K562 (cell line): ENCODE measurements at regions not wholly inside any gene's neighbourhood (a gene's known extent, or its start where the extent isn't known, plus 50 kb on each side); places are given as distances from the start of the nearest gene placed in this dataset.

Source experiments
- CCNT2 ChIP-seq: IDR thresholded peaks from 2 replicates; pipeline ENCODE4 v1.6.1; 2011; ENCODE audit warnings: borderline replicate concordance, low read depth, mild to moderate bottlenecking, moderate library complexity, mixed read lengths, low read length; ENCODE audit not compliant: insufficient read length; ENCODE audit errors: extremely low read depth
- DMBX1 ChIP-seq: fragments of 250-450 bp; sonication (Bioruptor Pico); IDR thresholded peaks from 2 replicates; pipeline ENCODE4 v1.8.0; 2022; ENCODE audit warnings: inconsistent platforms, mild to moderate bottlenecking, moderate library complexity, borderline replicate concordance
- FOXJ2 ChIP-seq: fragments of 200-800 bp; sonication (Bioruptor generic); IDR thresholded peaks from 2 replicates; pipeline ENCODE4 v1.6.1; 2016; ENCODE audit warnings: missing genetic modification characterization, missing compliant biosample characterization
- KAT2B ChIP-seq: IDR thresholded peaks from one replicate; pipeline ENCODE4 v1.6.1; 2012; ENCODE audit warnings: low read depth, mild to moderate bottlenecking, control low read depth, inconsistent platforms, low read length, moderate library complexity
- KAT7 ChIP-seq: sonication (generic); formaldehyde crosslinking; IDR thresholded peaks from 2 replicates; pipeline ENCODE4 v1.8.0; 2022; ENCODE audit warnings: missing genetic modification reagents, mild to moderate bottlenecking, borderline replicate concordance
- MTA1 ChIP-seq: fragments of 450-650 bp; IDR thresholded peaks from 2 replicates; pipeline ENCODE4 v1.6.1; 2017; ENCODE audit warnings: borderline replicate concordance
- NCOR1 ChIP-seq: fragments of 450-650 bp; IDR thresholded peaks from 2 replicates; pipeline ENCODE4 v1.6.1; 2016; ENCODE audit warnings: mild to moderate bottlenecking, moderate library complexity
- PML ChIP-seq: IDR thresholded peaks from 2 replicates; pipeline ENCODE4 v1.6.1; 2012; ENCODE audit warnings: low read length, inconsistent platforms
- PRMT5 ChIP-seq: sonication (generic); formaldehyde crosslinking; IDR thresholded peaks from 2 replicates; pipeline ENCODE4 v1.5.0; 2020; ENCODE audit warnings: missing genetic modification reagents
- SPI1 ChIP-seq: IDR thresholded peaks from 2 replicates; pipeline ENCODE4 v1.6.1; 2011; ENCODE audit warnings: low read depth, low read length, control low read depth, borderline replicate concordance
- ZNF274 ChIP-seq: IDR thresholded peaks from 2 replicates; pipeline ENCODE4 v1.6.1; 2011; ENCODE audit warnings: low read depth, mild to moderate bottlenecking, low read length, moderate library complexity, borderline replicate concordance
- ZNF551 ChIP-seq: fragments of 250-450 bp; sonication (Bioruptor Pico); IDR thresholded peaks from 2 replicates; pipeline ENCODE4 v1.5.0; 2021; ENCODE audit warnings: mild to moderate bottlenecking, moderate library complexity
- ZNF695 ChIP-seq: fragments of 450-650 bp; formaldehyde crosslinking; IDR thresholded peaks from 2 replicates; pipeline ENCODE4 v1.4.0; 2020; ENCODE audit warnings: mild to moderate bottlenecking, moderate library complexity
- ZNF79 ChIP-seq: fragments of 250-450 bp; sonication (Bioruptor Pico); IDR thresholded peaks from 2 replicates; pipeline ENCODE4 v1.4.0; 2020; ENCODE audit warnings: low read depth, mild to moderate bottlenecking, moderate library complexity
- TF ChIP-seq, protein P1 (sequence below): sonication (generic); formaldehyde crosslinking; IDR thresholded peaks from 2 replicates; pipeline ENCODE4 v1.8.0; 2022; ENCODE audit warnings: mild to moderate bottlenecking, missing genetic modification reagents
- TF ChIP-seq, protein P2 (sequence below): fragments of 450-650 bp; IDR thresholded peaks from 2 replicates; pipeline ENCODE4 v1.6.1; 2016; ENCODE audit warnings: mild to moderate bottlenecking
- TF ChIP-seq, protein P3 (sequence below): IDR thresholded peaks from 2 replicates; pipeline ENCODE4 v1.6.1; 2014; ENCODE audit warnings: antibody characterized with exemption
- TF ChIP-seq, protein P4 (sequence below): fragments of 250-450 bp; sonication (Bioruptor Pico); IDR thresholded peaks from 2 replicates; pipeline ENCODE4 v1.8.0; 2022; ENCODE audit warnings: moderate library complexity, mild to moderate bottlenecking, inconsistent platforms

DNA sequence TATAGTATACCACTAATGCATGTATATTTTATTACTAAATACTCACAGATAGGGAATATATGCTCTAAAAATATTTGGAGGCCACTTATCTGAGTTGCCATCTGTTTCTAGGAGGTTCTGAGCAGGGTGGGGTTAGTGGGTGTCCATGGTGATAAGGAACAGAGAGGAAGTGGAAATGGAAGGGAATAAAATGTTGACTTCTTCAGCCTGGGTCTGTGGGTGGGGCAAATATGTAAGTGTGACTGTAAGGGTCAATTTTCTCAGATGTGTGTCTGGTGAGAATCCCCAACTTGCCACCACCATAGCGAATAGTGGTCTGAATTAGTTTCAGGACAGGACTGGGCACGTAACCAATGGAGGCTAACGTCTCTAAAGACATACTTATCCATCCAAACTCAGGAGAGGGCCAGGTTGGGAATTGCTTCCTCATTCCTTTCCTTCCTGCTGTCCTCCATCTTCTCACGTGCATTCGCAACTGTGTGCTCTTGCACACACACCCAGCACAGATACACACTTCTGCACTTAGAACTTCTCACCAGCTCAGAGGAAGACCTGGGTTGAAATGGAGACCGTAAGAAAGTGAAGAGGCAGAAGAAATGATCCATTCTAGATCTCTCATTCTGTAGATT, 54.2 kb upstream of the GZMB start (continued):
- TF ChIP-seq, protein P1, sequence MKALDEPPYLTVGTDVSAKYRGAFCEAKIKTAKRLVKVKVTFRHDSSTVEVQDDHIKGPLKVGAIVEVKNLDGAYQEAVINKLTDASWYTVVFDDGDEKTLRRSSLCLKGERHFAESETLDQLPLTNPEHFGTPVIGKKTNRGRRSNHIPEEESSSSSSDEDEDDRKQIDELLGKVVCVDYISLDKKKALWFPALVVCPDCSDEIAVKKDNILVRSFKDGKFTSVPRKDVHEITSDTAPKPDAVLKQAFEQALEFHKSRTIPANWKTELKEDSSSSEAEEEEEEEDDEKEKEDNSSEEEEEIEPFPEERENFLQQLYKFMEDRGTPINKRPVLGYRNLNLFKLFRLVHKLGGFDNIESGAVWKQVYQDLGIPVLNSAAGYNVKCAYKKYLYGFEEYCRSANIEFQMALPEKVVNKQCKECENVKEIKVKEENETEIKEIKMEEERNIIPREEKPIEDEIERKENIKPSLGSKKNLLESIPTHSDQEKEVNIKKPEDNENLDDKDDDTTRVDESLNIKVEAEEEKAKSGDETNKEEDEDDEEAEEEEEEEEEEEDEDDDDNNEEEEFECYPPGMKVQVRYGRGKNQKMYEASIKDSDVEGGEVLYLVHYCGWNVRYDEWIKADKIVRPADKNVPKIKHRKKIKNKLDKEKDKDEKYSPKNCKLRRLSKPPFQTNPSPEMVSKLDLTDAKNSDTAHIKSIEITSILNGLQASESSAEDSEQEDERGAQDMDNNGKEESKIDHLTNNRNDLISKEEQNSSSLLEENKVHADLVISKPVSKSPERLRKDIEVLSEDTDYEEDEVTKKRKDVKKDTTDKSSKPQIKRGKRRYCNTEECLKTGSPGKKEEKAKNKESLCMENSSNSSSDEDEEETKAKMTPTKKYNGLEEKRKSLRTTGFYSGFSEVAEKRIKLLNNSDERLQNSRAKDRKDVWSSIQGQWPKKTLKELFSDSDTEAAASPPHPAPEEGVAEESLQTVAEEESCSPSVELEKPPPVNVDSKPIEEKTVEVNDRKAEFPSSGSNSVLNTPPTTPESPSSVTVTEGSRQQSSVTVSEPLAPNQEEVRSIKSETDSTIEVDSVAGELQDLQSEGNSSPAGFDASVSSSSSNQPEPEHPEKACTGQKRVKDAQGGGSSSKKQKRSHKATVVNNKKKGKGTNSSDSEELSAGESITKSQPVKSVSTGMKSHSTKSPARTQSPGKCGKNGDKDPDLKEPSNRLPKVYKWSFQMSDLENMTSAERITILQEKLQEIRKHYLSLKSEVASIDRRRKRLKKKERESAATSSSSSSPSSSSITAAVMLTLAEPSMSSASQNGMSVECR, result no peak
- TF ChIP-seq KAT7 (CRISPR knock-in tag), result no peak
- 0 out of 2 replicates have a peak, but pooled peaks have one; percentile 32 for TF ChIP-seq DMBX1
- TF ChIP-seq PRMT5 (CRISPR knock-in tag), result no peak
- peak; percentile 77 for TF ChIP-seq PML
- TF ChIP-seq CCNT2, result peak; percentile 80
- peak; percentile 98 for TF ChIP-seq SPI1
- TF ChIP-seq NCOR1, result peak; percentile 88
- no peak for TF ChIP-seq MTA1
- TF ChIP-seq ZNF79, result no peak
- no peak for TF ChIP-seq ZNF274
- no peak for TF ChIP-seq ZNF551
- no peak for TF ChIP-seq KAT2B
- TF ChIP-seq FOXJ2 (tag), result 0 out of 2 replicates have a peak, but pooled peaks have one; percentile 21
- TF ChIP-seq, protein P2, sequence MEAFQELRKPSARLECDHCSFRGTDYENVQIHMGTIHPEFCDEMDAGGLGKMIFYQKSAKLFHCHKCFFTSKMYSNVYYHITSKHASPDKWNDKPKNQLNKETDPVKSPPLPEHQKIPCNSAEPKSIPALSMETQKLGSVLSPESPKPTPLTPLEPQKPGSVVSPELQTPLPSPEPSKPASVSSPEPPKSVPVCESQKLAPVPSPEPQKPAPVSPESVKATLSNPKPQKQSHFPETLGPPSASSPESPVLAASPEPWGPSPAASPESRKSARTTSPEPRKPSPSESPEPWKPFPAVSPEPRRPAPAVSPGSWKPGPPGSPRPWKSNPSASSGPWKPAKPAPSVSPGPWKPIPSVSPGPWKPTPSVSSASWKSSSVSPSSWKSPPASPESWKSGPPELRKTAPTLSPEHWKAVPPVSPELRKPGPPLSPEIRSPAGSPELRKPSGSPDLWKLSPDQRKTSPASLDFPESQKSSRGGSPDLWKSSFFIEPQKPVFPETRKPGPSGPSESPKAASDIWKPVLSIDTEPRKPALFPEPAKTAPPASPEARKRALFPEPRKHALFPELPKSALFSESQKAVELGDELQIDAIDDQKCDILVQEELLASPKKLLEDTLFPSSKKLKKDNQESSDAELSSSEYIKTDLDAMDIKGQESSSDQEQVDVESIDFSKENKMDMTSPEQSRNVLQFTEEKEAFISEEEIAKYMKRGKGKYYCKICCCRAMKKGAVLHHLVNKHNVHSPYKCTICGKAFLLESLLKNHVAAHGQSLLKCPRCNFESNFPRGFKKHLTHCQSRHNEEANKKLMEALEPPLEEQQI, result 0 out of 2 replicates have a peak, but pooled peaks have one; percentile 36
- TF ChIP-seq, protein P3, sequence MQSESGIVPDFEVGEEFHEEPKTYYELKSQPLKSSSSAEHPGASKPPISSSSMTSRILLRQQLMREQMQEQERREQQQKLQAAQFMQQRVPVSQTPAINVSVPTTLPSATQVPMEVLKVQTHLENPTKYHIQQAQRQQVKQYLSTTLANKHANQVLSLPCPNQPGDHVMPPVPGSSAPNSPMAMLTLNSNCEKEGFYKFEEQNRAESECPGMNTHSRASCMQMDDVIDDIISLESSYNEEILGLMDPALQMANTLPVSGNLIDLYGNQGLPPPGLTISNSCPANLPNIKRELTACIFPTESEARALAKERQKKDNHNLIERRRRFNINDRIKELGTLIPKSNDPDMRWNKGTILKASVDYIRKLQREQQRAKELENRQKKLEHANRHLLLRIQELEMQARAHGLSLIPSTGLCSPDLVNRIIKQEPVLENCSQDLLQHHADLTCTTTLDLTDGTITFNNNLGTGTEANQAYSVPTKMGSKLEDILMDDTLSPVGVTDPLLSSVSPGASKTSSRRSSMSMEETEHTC, result no peak
- TF ChIP-seq ZNF695 (CRISPR knock-in tag), result no peak
- TF ChIP-seq, protein P4, sequence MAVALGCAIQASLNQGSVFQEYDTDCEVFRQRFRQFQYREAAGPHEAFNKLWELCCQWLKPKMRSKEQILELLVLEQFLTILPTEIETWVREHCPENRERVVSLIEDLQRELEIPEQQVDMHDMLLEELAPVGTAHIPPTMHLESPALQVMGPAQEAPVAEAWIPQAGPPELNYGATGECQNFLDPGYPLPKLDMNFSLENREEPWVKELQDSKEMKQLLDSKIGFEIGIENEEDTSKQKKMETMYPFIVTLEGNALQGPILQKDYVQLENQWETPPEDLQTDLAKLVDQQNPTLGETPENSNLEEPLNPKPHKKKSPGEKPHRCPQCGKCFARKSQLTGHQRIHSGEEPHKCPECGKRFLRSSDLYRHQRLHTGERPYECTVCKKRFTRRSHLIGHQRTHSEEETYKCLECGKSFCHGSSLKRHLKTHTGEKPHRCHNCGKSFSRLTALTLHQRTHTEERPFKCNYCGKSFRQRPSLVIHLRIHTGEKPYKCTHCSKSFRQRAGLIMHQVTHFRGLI (CRISPR knock-in tag), result no peak
